Activated naive CD4-positive, alpha-beta T cell treated with anti-CD3 and anti-CD28 coated beads for 36 hours (primary cell): ENCODE measurements at regions not wholly inside any gene's neighbourhood (a gene's known extent, or its start where the extent isn't known, plus 50 kb on each side); places are given as distances from the start of the nearest gene placed in this dataset.

Source experiments
- CTCF ChIA-PET: fragments of 350-600 bp; sonication (Branson Sonifier 250); formaldehyde crosslinking; loops from one replicate; lab custom pipeline; 2021; ENCODE audit warnings: antibody characterized with exemption; lab: Charles Lee
- DNase-seq: peaks from one replicate; pipeline ENCODE4 v3.0.0-alpha.2; 2020
- H3K27ac Mint-ChIP-seq: one replicate; pipeline ENCODE4 v1.8.0; 2021; ENCODE audit warnings: mild to moderate bottlenecking, mixed read lengths
- H3K27me3 Mint-ChIP-seq: one replicate; pipeline ENCODE4 v1.8.0; 2021; ENCODE audit warnings: low read depth, mixed read lengths
- H3K36me3 Mint-ChIP-seq: one replicate; pipeline ENCODE4 v1.8.0; 2021; ENCODE audit warnings: low read depth, mixed read lengths
- H3K4me1 Mint-ChIP-seq: one replicate; pipeline ENCODE4 v1.8.0; 2021; ENCODE audit warnings: low read depth, mixed read lengths
- H3K4me3 Mint-ChIP-seq: one replicate; pipeline ENCODE4 v1.8.0; 2021; ENCODE audit warnings: mild to moderate bottlenecking, moderate library complexity, mixed read lengths
- H3K9me3 Mint-ChIP-seq: one replicate; pipeline ENCODE4 v1.8.0; 2021; ENCODE audit warnings: mixed read lengths
- intact Hi-C: fragments of 100-400 bp; cut with micrococcal nuclease; formaldehyde crosslinking; loops from one replicate; pipeline ENCODE4 v1.15.1; 2023

- Mint-ChIP-seq H3K4me1 (no peaks in the 10 kb centered on the region), H3K27ac (no peak overlapping the region), H3K9me3 (no peaks in the 10 kb centered on the region), H3K36me3 (no peaks in the 10 kb centered on the region), H3K27me3 (peaks cover 18% of the 10 kb centered on the region), H3K4me3 (no peak overlapping the region)
- CTCF ChIA-PET = no interaction called here
- intact Hi-C loops = no loop called here
- DNase-seq = no peak
These were observed 96.6 kb downstream of the UNCX start for GRCh38 chr7:1329261-1329660.

GRCh38 chr7:1329966-1330800, 97.5 kb downstream of the UNCX start:
- no peak overlapping the region for H3K4me3 Mint-ChIP-seq
- peaks cover 26% of the 10 kb centered on the region for H3K27me3 Mint-ChIP-seq
- DNase-seq = no peak
- CTCF ChIA-PET = no interaction called here
- H3K27ac Mint-ChIP-seq = no peak overlapping the region
- H3K9me3 Mint-ChIP-seq = peaks cover 1% of the 10 kb centered on the region
- H3K4me1 Mint-ChIP-seq = no peaks in the 10 kb centered on the region
- no peaks in the 10 kb centered on the region for H3K36me3 Mint-ChIP-seq
- intact Hi-C loops = no loop called here

GRCh38 chr7:1330801-1331425, 98.2 kb downstream of the UNCX start:
- no peak for DNase-seq
- peaks cover 1% of the 10 kb centered on the region for H3K9me3 Mint-ChIP-seq
- CTCF ChIA-PET = no interaction called here
- no peaks in the 10 kb centered on the region for H3K36me3 Mint-ChIP-seq
- peaks cover 26% of the 10 kb centered on the region for H3K27me3 Mint-ChIP-seq
- H3K4me3 Mint-ChIP-seq = no peak overlapping the region
- no peak overlapping the region for H3K27ac Mint-ChIP-seq
- no peaks in the 10 kb centered on the region for H3K4me1 Mint-ChIP-seq
- intact Hi-C loops = no loop called here

- no peak for DNase-seq
- intact Hi-C loops = no loop called here
- Mint-ChIP-seq H3K27me3 (peaks cover 24% of the 10 kb centered on the region), H3K27ac (no peak overlapping the region), H3K4me3 (no peak overlapping the region), H3K9me3 (peaks cover 4% of the 10 kb centered on the region), H3K36me3 (no peaks in the 10 kb centered on the region), H3K4me1 (no peaks in the 10 kb centered on the region)
- CTCF ChIA-PET = no interaction called here
These were observed 99.1 kb downstream of the UNCX start for GRCh38 chr7:1331561-1332467.

GRCh38 chr7:1336509-1336908, 103.8 kb downstream of the UNCX start:
- Mint-ChIP-seq H3K4me3 (no peak overlapping the region), H3K36me3 (peaks cover 4% of the 10 kb centered on the region), H3K4me1 (no peaks in the 10 kb centered on the region), H3K27me3 (peaks cover 31% of the 10 kb centered on the region), H3K9me3 (peaks cover 14% of the 10 kb centered on the region), H3K27ac (no peak overlapping the region)
- intact Hi-C loops = no loop called here
- CTCF ChIA-PET = no interaction called here
- DNase-seq = no peak

GRCh38 chr7:1339611-1340010, 106.9 kb downstream of the UNCX start:
- CTCF ChIA-PET = no interaction called here
- Mint-ChIP-seq H3K27ac (no peak overlapping the region), H3K4me3 (no peak overlapping the region), H3K4me1 (no peaks in the 10 kb centered on the region), H3K9me3 (peaks cover 16% of the 10 kb centered on the region), H3K36me3 (peaks cover 4% of the 10 kb centered on the region), H3K27me3 (peaks cover 19% of the 10 kb centered on the region)
- no peak for DNase-seq
- intact Hi-C loops = no loop called here

- Mint-ChIP-seq H3K27ac (no peak overlapping the region), H3K27me3 (peaks cover 16% of the 10 kb centered on the region), H3K9me3 (peaks cover 15% of the 10 kb centered on the region), H3K4me1 (no peaks in the 10 kb centered on the region), H3K36me3 (peaks cover 4% of the 10 kb centered on the region), H3K4me3 (no peak overlapping the region)
- intact Hi-C loops = no loop called here
- CTCF ChIA-PET = no interaction called here
- DNase-seq = no peak
These were observed 107.4 kb downstream of the UNCX start for GRCh38 chr7:1340031-1340430.

GRCh38 chr7:1340461-1341360, 108.0 kb downstream of the UNCX start:
- peaks cover 14% of the 10 kb centered on the region for H3K27me3 Mint-ChIP-seq
- peaks cover 15% of the 10 kb centered on the region for H3K9me3 Mint-ChIP-seq
- H3K27ac Mint-ChIP-seq = no peak overlapping the region
- H3K4me1 Mint-ChIP-seq = no peaks in the 10 kb centered on the region
- no peak overlapping the region for H3K4me3 Mint-ChIP-seq
- intact Hi-C loops = no loop called here
- no peak for DNase-seq
- H3K36me3 Mint-ChIP-seq = peaks cover 4% of the 10 kb centered on the region
- CTCF ChIA-PET = no interaction called here

GRCh38 chr7:1341361-1342089, 108.9 kb downstream of the UNCX start:
- H3K27ac Mint-ChIP-seq = no peak overlapping the region
- H3K4me3 Mint-ChIP-seq = no peak overlapping the region
- CTCF ChIA-PET = interaction anchor here (0.7 kb wide), 1 partner anchor 64 kb away, joined by 3 read pairs; no protein-coding TSS in a partner anchor
- intact Hi-C loops = no loop called here
- peaks cover 15% of the 10 kb centered on the region for H3K9me3 Mint-ChIP-seq
- H3K36me3 Mint-ChIP-seq = peaks cover 4% of the 10 kb centered on the region
- H3K27me3 Mint-ChIP-seq = peaks cover 16% of the 10 kb centered on the region
- no peaks in the 10 kb centered on the region for H3K4me1 Mint-ChIP-seq
- DNase-seq = no peak

GRCh38 chr7:1342090-1342640, 109.5 kb downstream of the UNCX start:
- Mint-ChIP-seq H3K36me3 (peaks cover 4% of the 10 kb centered on the region), H3K27me3 (peaks cover 16% of the 10 kb centered on the region), H3K4me1 (no peaks in the 10 kb centered on the region), H3K27ac (no peak overlapping the region), H3K4me3 (no peak overlapping the region), H3K9me3 (peaks cover 10% of the 10 kb centered on the region)
- intact Hi-C loops = no loop called here
- CTCF ChIA-PET = interaction anchor here (0.7 kb wide), 1 partner anchor 63 kb away, joined by 3 read pairs; no protein-coding TSS in a partner anchor
- no peak for DNase-seq

- CTCF ChIA-PET = no interaction called here
- Mint-ChIP-seq H3K4me3 (no peak overlapping the region), H3K36me3 (peaks cover 4% of the 10 kb centered on the region), H3K4me1 (no peaks in the 10 kb centered on the region), H3K9me3 (peaks cover 2% of the 10 kb centered on the region), H3K27ac (no peak overlapping the region), H3K27me3 (peaks cover 16% of the 10 kb centered on the region)
- intact Hi-C loops = no loop called here
- DNase-seq = no peak
These were observed 110.9 kb downstream of the UNCX start for GRCh38 chr7:1343551-1343950.
